NCI-H446 treated with DMSO at 0.1 percent for 48 hours (cell line): ENCODE measurements at regions not wholly inside any gene's neighbourhood (a gene's known extent, or its start where the extent isn't known, plus 50 kb on each side); places are given as distances from the start of the nearest gene placed in this dataset.

ENCODE experiments used
- DNase-seq: peaks from one replicate; lab custom pipeline; 2025; lab: John Stamatoyannopoulos, UW

DNA sequence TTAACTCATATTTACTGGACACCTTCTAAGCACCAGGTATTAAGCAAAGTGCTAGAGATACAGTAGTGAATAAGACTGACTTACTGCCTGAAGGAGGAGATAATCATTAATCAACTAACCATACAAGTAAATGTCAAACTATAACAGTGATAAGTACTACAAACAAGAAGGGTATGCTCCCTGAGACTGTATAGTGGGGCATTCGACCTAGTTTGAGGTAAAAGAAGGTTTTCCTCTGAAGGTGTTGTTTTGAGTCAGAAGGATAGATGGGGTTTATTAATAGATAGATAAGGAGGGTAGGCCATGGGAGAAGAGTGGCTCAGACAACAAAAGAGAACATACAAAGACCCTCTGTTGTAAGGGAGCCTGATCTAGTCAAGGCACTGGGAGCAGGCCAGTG, 105.4 kb downstream of the DDIT4L start:
- no peak for DNase-seq

DNA sequence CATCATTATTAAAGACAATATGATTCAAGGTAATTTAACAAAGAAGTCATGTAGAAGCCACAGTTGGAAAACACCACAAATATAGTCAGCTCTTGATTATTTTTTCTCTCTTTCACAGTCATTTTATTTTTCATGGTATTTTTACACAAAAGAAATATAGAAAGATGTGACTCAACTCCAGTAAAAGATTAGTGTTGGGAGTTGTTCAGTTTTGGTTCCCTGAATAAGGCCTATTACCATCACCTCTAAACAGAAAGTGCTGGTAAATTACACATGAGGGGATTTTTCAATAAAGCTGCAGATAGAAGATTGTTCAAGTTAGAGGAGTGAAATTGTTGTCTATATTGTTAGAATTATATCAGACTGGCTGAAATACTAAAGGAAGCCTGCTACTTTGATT, 107.0 kb downstream of the DDIT4L start:
- DNase-seq = no peak

DNA sequence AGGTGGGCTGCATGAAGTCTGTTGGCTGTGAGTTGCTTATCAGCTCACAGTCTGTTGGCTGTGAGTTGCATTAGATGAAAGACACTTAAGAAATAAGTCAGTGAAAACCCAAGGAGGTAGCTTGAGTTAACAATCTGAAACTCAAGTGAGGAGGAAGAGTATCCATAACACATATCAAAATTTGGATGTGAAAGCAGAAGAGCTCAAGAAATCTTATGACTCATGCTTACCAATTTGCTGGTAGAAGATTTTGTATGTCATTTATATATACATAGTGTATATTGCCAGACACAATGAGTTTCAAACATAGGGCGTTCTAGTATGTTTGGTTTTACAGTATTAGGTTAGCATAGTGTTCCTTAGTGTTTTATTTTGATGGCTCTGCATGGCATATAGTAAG, 107.4 kb downstream of the DDIT4L start:
- no peak for DNase-seq

DNA sequence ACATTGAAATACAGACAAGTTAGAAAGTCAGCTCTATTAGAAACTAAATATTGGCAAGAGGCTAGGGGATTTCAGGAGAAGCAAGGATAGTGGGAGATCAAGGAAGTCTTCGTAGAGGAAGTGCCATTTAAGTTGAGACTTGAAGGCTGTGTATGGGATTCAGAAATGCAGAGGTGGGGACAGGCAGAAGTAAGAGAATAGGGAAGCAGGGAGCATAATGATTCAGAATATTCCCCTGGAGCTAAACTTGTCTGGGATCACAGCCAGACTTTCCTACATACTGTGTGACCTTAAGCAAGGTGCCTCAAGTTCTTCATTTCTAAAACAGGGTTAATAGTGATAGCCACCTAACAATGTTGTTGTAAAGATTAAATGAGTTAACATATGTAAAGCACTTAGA, 108.8 kb downstream of the DDIT4L start:
- DNase-seq = no peak

DNA sequence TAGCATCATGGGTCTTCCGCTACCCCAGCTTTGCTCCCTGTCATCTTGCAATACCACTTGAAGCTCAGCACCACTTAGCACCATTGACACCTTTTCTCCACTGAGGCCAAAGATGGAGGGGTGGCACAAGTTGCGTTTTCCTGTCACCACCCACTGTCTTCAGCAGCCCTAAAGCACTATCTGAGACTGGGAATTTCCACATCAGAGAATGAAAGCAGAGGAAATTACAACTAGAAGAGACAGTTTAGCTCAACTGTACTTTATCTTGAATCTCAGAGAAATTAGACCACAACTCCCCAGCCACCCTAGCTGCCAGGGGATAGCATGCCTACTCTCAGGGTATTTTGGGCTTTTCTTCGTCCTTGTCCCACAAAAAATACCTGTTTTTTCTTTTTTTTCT, 111.0 kb downstream of the DDIT4L start:
- no peak for DNase-seq

DNA sequence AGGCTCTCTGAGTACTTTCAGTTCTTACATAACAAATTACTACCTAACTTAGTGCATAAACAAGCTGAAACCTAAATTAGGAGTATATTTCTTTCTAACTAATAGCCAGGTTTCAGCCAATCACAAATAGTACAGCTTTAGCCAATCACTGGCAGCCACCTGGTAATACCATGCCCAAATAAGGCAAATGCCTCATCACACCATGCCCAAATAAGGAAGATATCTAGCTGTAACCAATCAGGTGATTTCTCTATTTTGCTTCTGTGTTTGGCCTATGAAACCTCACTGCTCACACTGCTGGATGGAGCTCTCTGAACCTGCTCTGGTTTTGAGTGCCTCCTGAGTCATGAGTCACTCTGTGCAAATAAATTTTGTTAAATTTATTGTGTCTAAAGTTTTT, 113.5 kb downstream of the DDIT4L start:
- no peak for DNase-seq

DNA sequence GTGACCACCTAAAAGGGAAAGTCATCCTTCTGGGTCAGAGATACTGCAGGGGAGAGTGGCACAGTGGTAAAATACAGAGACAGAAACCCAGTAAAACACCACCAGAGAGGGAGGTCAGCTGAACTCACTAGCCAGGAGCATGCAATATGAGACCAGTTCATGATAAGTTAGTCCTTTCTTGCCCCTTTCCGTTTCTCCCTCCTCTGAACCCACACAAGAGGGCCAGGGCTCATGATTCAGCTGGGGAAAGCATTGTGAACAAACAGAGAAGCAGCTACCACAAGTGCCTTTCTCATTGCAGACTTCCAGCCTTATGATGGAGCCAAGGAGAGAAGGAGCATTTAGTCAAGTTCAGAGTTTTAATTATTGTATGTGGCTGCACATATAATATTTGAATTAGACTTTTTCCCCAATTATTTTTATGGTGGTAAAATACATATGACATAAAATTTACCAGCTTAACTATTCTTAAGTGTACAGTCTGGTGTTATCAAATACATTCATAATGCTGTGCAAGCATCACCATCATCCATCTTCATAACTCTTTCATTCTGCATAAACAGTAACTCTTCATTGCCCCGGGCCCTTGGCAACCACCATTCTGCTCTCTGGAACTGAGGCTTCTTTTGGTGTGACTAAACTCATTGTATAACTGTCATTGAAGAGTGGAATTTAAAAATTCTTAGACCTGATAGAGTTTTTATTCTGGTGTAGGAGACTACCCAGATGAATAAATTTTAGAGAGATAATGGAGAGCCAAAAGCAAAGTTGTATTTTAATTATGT, 114.6 kb downstream of the DDIT4L start:
- no peak for DNase-seq

DNA sequence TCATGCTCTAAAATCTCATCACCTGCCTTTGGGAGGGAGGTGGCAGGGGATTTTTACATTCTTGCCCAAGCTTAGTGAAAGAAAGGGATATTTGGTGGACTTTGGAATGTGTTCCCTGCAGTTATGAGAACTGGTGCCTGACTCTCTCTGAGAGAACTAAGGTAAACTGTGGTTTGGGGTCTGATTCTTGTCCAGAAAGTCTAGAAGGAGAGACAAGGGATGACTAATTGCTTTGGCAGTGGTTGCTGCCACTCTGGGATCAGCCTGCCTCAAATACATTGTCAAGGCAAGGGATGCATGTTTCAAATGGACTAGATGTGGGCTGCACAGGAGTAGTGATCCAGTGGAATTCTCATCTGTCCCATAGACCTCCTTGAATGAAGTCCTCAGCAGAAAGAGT, 115.2 kb downstream of the DDIT4L start:
- DNase-seq = no peak

DNA sequence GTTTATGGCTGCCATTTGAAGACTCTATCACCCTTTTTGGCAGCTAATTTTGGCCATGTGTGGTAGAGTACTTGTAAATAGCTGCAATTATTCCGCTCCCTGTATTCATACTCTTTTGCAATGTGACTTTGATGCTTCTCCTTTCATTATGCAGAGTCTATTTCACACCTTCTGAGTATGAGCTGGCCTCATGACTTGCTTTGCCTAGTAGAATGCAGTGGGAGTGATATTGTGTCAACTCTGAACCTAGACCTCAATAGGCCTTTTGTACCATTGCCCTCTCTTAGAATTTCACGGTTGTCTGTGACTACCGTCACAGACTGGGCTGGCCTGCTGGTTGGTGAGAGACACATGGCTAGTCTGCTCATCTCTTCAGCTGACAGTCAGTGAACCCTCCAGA, 118.8 kb downstream of the DDIT4L start:
- no peak for DNase-seq

DNA sequence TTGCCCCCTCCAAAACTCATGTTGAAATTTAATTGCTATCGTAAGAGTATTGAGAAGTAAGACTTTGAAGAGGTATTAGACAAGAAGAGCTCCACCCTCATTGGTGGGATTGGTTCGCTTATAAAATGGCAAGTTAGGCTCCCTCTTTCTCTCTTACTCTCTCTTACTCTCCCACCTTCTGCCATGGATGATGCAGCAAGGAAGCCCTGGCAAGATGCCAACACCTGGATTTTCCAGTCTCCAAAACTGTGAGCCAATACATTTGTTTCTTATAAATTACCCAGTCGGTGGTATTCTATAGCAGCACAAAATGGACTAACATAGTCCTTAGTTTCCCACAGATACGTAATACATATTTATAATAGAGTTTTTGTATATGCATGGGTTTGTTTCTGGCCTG, 119.4 kb downstream of the DDIT4L start:
- DNase-seq = no peak

DNA sequence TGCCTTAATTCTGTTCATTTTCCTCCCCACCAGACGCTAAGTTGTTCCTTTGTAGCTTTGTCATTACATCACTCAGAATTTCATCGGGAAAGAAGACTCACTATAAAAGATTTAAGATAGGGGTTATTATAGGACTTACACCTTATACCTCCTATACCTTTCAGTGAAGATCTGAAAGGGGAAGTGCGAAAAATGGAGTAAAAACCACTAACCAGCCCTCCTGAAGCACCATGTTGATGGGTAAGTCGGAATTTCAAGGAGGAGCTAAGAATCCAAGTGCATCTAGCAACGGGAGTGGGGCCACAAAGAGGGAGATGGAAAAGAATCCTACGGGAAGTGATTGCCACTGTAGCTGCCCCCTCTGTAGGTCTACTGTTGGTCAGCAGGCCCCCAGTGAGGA, 119.1 kb upstream of the H2AZ1 start:
- no peak for DNase-seq

DNA sequence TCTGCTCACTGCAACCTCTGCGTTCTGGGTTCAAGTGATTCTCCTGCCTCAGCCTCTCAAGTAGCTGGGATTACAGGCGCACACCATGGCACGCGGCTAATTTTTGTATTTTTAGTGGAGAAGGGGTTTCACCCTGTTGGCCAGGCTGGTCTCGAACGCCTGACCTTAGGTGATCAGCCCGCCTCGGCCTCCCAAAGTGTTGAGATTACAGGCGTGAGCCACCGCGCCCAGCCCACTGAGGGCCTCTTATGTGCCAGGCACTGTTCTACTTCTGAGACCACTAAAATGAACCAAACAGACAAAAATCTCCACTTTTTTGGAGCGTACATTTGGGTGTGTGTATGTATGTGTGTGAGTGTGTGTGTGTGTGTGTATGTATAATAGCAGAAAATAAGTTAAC, 117.2 kb upstream of the H2AZ1 start:
- DNase-seq = no peak

DNA sequence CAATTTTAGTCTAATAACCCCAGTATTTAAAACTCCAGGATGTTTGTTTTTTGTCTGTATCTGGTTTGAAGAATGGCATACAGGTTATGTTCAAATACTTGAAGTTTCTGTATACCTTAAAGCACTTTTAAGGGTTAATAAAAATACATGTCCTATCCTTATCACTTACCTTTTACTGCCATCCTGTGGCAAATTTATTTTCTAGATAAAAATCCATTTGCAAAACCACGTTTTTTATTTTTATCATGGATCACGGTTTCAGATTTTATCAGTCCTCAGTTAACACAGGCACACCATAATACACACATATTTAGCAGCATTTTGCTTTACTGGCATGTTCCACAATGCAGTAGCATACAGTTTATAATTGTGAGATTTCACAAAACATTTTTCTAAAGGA, 113.3 kb upstream of the H2AZ1 start:
- DNase-seq = no peak

DNA sequence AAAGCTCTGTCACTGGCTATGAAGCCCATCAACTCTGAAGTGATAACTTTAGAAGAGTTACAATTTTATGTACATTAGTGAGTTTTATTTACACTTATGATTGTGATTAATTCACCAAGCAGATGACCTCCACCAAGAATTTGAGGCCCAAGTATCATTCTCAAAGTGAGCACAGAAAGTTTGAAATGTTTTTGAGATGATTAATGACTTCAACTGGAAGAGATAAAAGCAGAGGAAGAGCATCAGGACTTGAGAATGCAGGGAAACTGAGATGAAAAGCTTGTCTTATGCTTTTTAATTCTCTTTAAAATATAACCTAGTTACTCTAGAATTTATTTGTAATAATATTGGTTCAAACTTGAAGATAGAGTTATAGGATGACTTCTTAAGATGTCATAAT, 112.8 kb upstream of the H2AZ1 start:
- no peak for DNase-seq

DNA sequence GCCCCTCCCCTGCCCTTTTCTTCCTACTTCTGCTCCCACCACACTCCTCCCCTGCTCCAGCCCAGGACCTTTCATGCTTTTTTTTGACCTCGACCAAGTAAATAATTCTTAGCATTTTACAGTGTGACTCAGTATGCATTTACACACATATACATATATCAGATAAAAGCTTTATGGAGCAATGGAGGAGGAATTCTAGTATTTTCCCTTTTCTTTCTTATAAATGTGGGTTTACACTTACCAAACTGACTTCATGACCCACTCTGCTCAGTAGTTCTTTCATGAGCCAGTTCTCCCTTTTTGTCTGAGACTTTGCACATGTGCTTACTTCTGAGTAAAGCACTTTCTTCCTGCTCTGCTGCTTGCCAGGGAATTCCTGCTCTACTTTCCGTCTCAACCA, 111.8 kb upstream of the H2AZ1 start:
- DNase-seq = no peak

DNA sequence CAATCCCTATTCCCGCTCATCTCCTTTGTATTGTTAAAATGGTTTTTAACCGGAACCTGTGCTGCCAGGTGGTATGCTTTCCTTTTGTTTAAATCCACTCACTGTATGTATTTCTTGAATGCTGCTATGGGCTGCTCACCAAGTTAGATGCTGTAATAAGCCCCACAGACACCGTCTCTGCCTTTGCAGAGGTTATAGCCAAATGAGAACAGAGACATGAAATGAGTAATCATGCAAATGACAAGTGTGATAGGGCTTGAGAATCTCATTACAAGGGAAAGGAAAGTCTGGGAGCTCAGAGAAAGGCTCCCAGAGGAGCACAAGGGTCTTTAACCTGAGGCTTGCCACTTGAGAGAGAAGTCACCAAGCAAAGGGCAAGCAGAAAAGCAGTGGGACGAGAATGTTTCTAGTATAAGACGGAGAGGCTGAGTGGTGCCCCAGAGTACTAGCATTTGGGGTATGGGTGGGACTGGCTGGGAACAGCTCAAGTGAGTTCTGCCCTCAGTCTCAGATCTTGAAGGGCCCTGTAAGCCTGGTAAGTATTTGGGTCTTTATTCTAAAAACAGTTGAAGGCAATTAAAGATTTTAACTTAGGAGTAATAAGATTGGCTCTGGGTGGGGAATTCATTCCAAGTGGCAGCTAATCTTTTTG, 110.8 kb upstream of the H2AZ1 start:
- DNase-seq = no peak

DNA sequence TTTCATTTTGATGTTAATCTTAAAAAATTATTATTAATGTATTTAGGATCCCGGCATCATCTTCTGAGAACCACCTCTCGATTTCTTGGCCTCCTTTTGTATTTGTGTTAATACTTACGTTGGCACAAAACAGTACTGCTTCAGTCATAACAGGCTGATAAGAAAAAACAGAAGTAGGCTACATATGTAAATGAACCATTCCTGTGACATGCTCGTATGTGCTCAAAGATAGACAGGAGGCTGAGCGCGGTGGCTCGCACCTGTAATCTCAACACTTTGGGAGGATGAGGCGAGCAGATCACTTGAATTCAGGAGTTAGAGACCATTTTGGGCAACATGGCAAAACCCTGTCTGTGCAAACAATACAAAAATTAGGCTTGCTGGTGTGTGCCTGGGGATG, 109.4 kb upstream of the H2AZ1 start:
- DNase-seq = no peak

DNA sequence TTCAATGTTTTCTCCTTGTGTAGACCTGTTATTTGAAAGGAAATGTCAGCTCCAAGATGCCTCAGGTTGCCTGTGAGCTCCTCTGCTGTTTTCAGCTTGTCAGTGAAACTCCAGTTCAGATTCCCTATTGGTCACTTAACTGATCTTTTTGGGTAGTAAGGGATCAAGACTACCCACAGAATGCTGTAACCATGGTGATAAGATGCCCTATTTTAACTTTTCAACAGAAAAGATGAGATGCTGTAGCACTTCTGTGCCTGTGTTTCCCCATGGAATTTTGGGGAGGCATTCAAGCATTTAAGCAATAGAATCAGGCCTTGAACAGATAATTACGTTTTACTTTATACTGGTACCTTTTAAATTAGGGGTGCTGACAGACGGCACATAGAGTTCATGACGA, 106.6 kb upstream of the H2AZ1 start:
- no peak for DNase-seq

DNA sequence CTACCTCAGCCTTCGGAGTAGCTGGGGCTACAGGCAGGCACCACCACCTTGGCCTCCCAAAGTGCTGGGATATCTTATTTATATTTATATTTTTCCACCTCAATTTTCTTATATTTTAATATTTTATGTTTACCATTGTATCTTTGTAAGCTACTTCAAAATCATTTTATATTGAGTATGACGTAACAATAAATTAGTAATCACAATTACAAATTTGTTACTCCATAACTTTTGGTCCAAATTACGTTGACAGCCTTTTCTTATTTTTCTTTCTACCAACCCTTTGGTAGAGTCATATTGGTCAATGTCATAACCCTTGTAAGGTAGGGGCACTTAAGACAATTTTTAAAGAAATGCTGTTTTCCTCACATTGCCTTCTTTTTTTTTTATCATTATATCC, 104.0 kb upstream of the H2AZ1 start:
- no peak for DNase-seq

DNA sequence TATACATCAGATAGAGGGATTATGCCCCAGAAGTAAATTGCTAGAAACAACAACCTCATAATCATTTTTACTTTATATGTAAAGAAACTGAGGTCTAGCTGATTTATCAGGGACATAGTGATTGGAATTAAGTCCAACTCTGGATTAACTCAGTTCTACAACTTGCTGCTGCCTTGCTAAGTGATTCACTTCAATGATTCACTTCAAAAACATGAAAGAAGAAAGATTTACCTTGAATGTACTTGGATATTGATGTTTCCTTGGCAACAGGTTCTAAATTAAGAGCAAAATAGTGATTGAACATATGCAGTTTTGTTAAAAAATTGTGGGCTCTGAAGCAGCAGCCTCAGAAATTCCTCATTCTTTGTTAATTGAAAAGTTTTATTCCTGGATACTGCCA, 99.8 kb upstream of the H2AZ1 start:
- no peak for DNase-seq

DNA sequence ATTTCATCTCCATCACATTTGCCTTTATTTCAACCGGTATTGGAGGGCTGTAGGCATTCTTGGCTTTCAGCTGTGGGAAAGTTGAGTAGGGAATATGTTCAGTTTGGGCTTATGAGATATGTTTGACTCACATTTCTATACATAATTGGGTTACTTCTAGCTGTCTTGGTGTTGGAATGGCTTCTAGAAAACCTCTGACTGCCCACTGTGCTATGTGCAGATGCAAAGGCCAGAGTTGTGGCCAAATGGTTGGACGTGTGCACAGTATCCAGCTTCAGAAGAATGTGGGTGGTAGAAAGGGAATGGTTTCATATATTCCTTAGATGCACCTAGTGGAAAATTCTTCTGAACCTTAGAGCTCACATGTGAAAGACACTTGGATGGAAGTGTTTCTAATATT, 92.6 kb upstream of the H2AZ1 start:
- no peak for DNase-seq

DNA sequence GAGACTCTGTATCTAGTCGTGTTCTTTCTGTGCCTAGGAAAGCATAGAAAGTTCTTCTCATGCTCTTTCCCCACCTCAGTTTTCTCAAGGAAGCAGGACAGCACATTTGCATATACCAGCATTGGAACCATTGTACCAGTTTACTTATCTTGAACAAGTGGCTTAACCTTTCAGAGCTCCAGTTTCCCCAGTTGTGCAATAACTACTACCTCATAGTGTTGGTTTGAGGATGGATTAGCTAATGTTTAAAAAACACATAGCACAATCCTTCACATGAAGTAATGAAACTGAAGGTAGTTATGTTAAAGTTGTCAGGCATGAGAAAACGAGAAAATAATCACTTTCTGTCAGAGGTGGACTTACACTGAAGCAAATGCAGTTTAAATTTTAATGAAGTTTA, 92.2 kb upstream of the H2AZ1 start:
- DNase-seq = no peak

DNA sequence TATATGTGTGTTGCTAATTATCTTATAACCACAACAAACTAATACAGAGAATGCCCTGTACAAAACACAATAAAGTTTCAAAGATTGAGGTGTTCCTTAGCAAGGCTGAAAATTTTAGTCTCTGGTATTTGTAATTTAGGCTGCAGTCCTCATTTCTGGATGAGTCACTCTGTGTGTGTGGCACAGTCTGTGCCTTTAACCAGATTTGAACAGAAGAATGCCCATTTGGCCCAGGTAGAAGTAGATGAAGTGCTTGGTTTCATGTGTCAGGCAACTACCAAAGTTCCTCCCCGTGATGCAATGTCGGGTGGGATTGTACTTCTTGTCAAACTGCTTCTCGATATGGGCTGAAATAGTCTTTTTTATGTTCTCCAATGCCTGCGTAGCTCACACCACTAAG, 91.6 kb upstream of the H2AZ1 start:
- no peak for DNase-seq

DNA sequence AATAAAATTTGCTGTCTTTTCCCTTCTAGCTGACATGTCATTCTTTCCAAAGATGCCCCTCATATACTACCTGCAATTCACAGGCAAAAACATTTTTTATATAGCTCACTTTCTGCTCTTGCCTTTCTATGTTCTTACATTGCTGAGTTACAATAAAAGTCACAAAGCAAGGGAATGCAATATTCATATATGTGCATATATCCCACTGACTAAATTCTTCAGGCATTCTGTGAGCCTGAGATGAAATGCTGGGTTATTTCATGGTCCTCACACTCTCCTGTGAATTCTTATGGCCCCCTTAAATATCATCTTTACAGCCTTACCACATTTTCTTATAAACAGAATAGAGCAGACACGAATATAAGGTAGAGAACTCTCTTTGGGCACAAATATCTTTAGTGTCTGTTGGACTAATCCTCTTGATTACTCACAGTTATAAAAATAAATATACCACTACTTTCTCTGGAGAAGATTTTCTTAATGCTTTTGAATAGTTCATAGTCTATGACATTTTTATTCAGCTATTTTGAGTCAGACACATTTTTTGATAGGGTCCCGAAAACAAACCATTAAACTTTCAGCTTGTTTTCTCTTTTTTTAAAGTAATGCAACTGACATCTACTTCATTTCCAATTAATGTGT, 84.1 kb upstream of the H2AZ1 start:
- no peak for DNase-seq
